ENCODE measurements at regions not wholly inside any gene's neighbourhood (a gene's known extent, or its start where the extent isn't known, plus 50 kb on each side); places are given as distances from the start of the nearest gene placed in this dataset.

- H3K27ac ChIP-seq = no peak overlapping the region
These were observed 71.7 kb upstream of the SNRK start for GRCh38 chr3:43214616-43215015.

GRCh38 chr3:43213631-43214030, 72.7 kb upstream of the SNRK start:
- WGBS, 2 donors = 86 to 91% methylated on average over 1 of the region's 1 CpG
- no peaks in the 10 kb centered on the region for H3K27me3 ChIP-seq
- DNase-seq = no peak
- no peak overlapping the region for H3K27ac ChIP-seq
- H3K4me1 ChIP-seq = no peaks in the 10 kb centered on the region
- TF ChIP-seq POLR2A (IDR thresholded peaks at IDR 0.05) (no peak), CTCF (IDR thresholded peaks at IDR 0.05) (no peak)
- H3K4me3 ChIP-seq = no peak overlapping the region
- intact Hi-C loops (cut with DNase I; ENCODE audit: low total_unique reads) = no loop called here
- no peaks in the 10 kb centered on the region for H3K9me3 ChIP-seq
- H3K36me3 ChIP-seq (ENCODE audit: low read depth, missing control alignments) = no peaks in the 10 kb centered on the region

More at GRCh38 chr3:43214616-43215015, 71.7 kb upstream of the SNRK start:
- Histone ChIP-seq H3K27me3 (no peaks in the 10 kb centered on the region), H3K9me3 (no peaks in the 10 kb centered on the region), H3K4me1 (no peaks in the 10 kb centered on the region), H3K36me3 (ENCODE audit: low read depth, missing control alignments) (no peaks in the 10 kb centered on the region), H3K4me3 (no peak overlapping the region)
- WGBS, 2 donors = 84 to 95% methylated on average over 4 of the region's 4 CpGs
- TF ChIP-seq CTCF (IDR thresholded peaks at IDR 0.05) = no peak
- TF ChIP-seq POLR2A (IDR thresholded peaks at IDR 0.05) = no peak
- DNase-seq = no peak
- intact Hi-C loops (cut with DNase I; ENCODE audit: low total_unique reads) = no loop called here

- 89 to 93% methylated on average over 8 of the region's 8 CpGs for whole genome bisulfite sequencing, 2 donors
- no peaks in the 10 kb centered on the region for H3K9me3 ChIP-seq
- intact Hi-C loops (cut with DNase I; ENCODE audit: low total_unique reads) = no loop called here
- H3K36me3 ChIP-seq (ENCODE audit: low read depth, missing control alignments) = no peaks in the 10 kb centered on the region
- DNase-seq = no peak
- H3K4me1 ChIP-seq = no peaks in the 10 kb centered on the region
- TF ChIP-seq CTCF (IDR thresholded peaks at IDR 0.05) (no peak), POLR2A (IDR thresholded peaks at IDR 0.05) (no peak)
- H3K27me3 ChIP-seq = no peaks in the 10 kb centered on the region
- H3K27ac ChIP-seq = no peak overlapping the region
- no peak overlapping the region for H3K4me3 ChIP-seq
These were observed 73.3 kb upstream of the SNRK start for GRCh38 chr3:43212914-43213611.

- Histone ChIP-seq H3K36me3 (ENCODE audit: low read depth, missing control alignments) (no peaks in the 10 kb centered on the region), H3K27me3 (no peaks in the 10 kb centered on the region), H3K9me3 (no peaks in the 10 kb centered on the region), H3K4me3 (no peak overlapping the region), H3K4me1 (no peaks in the 10 kb centered on the region), H3K27ac (no peak overlapping the region)
- 97 to 100% methylated on average over 5 of the region's 5 CpGs for WGBS, 2 donors
- intact Hi-C loops (cut with DNase I; ENCODE audit: low total_unique reads) = no loop called here
- TF ChIP-seq POLR2A (IDR thresholded peaks at IDR 0.05) = no peak
- no peak for TF ChIP-seq CTCF (IDR thresholded peaks at IDR 0.05)
- DNase-seq = no peak
These were observed 74.7 kb upstream of the SNRK start for GRCh38 chr3:43211681-43212080.
